Endodermal cell (in vitro differentiated cells): ENCODE measurements at regions not wholly inside any gene's neighbourhood (a gene's known extent, or its start where the extent isn't known, plus 50 kb on each side); places are given as distances from the start of the nearest gene placed in this dataset.

Source experiments
- DNase-seq: peaks from one replicate; pipeline ENCODE4 v3.0.0-alpha.2; 2017
- H3K27ac ChIP-seq: 2 replicates; pipeline ENCODE4 v1.5.1; 2013; ENCODE audit warnings: mild to moderate bottlenecking, low read depth, low read length, moderate library complexity
- H3K27me3 ChIP-seq: 2 replicates; pipeline ENCODE4 v1.6.1; 2013; ENCODE audit warnings: mild to moderate bottlenecking, low read length, moderate library complexity; ENCODE audit not compliant: insufficient read depth, control insufficient read depth, poor library complexity, severe bottlenecking
- H3K36me3 ChIP-seq: 2 replicates; pipeline ENCODE4 v1.7.0; 2013; ENCODE audit warnings: mild to moderate bottlenecking, low read length, moderate library complexity; ENCODE audit not compliant: control insufficient read depth, insufficient read depth
- H3K4me1 ChIP-seq: one replicate; pipeline ENCODE4 v1.7.0; 2013; ENCODE audit warnings: low read length; ENCODE audit not compliant: control insufficient read depth, insufficient read depth
- H3K4me3 ChIP-seq: 2 replicates; pipeline ENCODE4 v1.5.1; 2013; ENCODE audit warnings: mild to moderate bottlenecking, low read length, moderate library complexity
- H3K9ac ChIP-seq: 2 replicates; pipeline ENCODE4 v1.6.1; 2013; ENCODE audit warnings: mild to moderate bottlenecking, low read length, moderate library complexity; ENCODE audit not compliant: poor library complexity, severe bottlenecking; ENCODE audit errors: extremely low read depth
- H3K9me3 ChIP-seq: 2 replicates; pipeline ENCODE4 v1.6.1; 2013; ENCODE audit warnings: mild to moderate bottlenecking, low read length, moderate library complexity; ENCODE audit not compliant: control insufficient read depth
- H3K27ac Mint-ChIP-seq: 2 replicates; pipeline ENCODE4 v1.8.0; 2020; ENCODE audit warnings: mixed read lengths
- H3K27me3 Mint-ChIP-seq: 2 replicates; pipeline ENCODE4 v1.8.0; 2021; ENCODE audit warnings: mild to moderate bottlenecking, mixed read lengths; ENCODE audit not compliant: insufficient read depth
- H3K36me3 Mint-ChIP-seq: 2 replicates; pipeline ENCODE4 v1.8.0; 2020; ENCODE audit warnings: low read depth, mixed read lengths
- H3K4me1 Mint-ChIP-seq: 2 replicates; pipeline ENCODE4 v1.8.0; 2020; ENCODE audit warnings: mixed read lengths
- H3K4me3 Mint-ChIP-seq: 2 replicates; pipeline ENCODE4 v1.8.0; 2020; ENCODE audit warnings: mild to moderate bottlenecking, moderate library complexity, mixed read lengths
- H3K9me3 Mint-ChIP-seq: 2 replicates; pipeline ENCODE4 v1.8.0; 2020; ENCODE audit warnings: mild to moderate bottlenecking, mixed read lengths
- CTCF ChIP-seq: fragments of 200-600 bp; sonication (generic); conservative IDR thresholded peaks from 2 replicates; pipeline ENCODE4 v1.5.0; 2021; ENCODE audit warnings: antibody characterized with exemption, mild to moderate bottlenecking
- WGBS, 2 experiments: methylation state at CpG; one replicate each; pipeline versions ENCODE4 v1.1.5 to v1.1.7; 2013; ENCODE audit warnings: missing lambda C conversion rate in 2 of 2, mixed read lengths in 1 of 2; ENCODE audit not compliant: insufficient coverage in 1 of 2, insufficient read length in 1 of 2; 5-methylcytosine and 5-hydroxymethylcytosine counted together

GRCh38 chr15:57780471-57780870, 74.0 kb downstream of the POLR2M start:
- Mint-ChIP-seq H3K27ac (no peak overlapping the region), H3K4me1 (no peaks in the 10 kb centered on the region), H3K27me3 (no peaks in the 10 kb centered on the region), H3K9me3 (no peaks in the 10 kb centered on the region), H3K4me3 (no peak overlapping the region), H3K36me3 (no peaks in the 10 kb centered on the region)
- H3K27ac ChIP-seq, result no peak overlapping the region
- no peak for DNase-seq
- WGBS, 2 experiments, result 92 to 96% methylated on average over 4 of the region's 4 CpGs
- H3K9me3 ChIP-seq, result no peaks in the 10 kb centered on the region
- H3K9ac ChIP-seq, result no peak overlapping the region
- no peaks in the 10 kb centered on the region for H3K36me3 ChIP-seq
- no peak for TF ChIP-seq CTCF
- H3K27me3 ChIP-seq, result no peaks in the 10 kb centered on the region
- no peaks in the 10 kb centered on the region for H3K4me1 ChIP-seq
- H3K4me3 ChIP-seq, result no peak overlapping the region

DNA sequence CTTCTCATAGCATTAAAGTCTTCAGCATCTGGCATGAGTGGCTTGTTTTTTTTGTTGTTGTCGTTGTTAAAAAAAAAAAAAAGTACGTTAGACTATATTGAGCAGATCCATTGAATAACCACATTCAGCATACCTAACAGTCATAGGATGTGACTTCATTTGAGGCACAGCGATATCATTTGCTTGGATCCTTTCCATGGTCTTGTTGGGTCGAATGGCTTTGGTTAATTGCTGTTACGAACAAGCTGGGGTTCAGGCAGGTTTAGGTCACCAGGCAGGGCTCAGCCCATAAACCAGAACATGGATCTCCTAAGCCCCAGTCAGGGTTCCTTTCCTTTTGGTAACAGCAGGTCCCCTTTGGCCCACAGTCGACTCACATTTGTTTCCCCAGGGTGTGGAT, 76.2 kb downstream of the POLR2M start:
- H3K9me3 Mint-ChIP-seq, result no peaks in the 10 kb centered on the region
- Histone ChIP-seq H3K4me3 (no peak overlapping the region), H3K27ac (no peak overlapping the region), H3K36me3 (no peaks in the 10 kb centered on the region), H3K27me3 (no peaks in the 10 kb centered on the region), H3K9ac (no peak overlapping the region), H3K4me1 (no peaks in the 10 kb centered on the region), H3K9me3 (no peaks in the 10 kb centered on the region)
- no peak overlapping the region for H3K27ac Mint-ChIP-seq
- H3K36me3 Mint-ChIP-seq, result no peaks in the 10 kb centered on the region
- WGBS, 2 experiments, result 88 to 95% methylated on average over 3 to 5 of the region's 6 CpGs
- no peaks in the 10 kb centered on the region for H3K4me1 Mint-ChIP-seq
- no peaks in the 10 kb centered on the region for H3K27me3 Mint-ChIP-seq
- no peak for TF ChIP-seq CTCF
- no peak for DNase-seq
- H3K4me3 Mint-ChIP-seq, result no peak overlapping the region

DNA sequence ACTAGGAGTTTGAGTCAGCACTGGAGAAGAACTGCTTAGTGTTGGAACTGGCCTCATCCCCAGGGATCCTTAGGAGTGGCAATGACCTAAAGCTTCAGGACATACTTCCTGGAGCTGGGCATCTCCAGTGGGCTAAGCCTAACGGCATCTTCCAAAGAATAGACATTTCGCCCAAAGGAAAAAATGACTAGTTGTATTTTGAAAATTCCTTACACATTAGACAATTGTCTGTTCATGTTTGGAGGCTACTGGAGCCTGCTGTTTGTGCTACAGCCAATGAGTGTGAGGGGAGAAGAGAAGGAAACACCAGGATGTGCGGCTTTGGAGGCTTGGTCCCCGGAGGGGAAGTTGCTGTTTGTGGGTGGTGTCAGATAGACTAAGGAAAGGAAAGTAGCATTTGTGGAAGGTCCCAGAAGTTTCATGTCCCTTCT, 77.6 kb downstream of the POLR2M start:
- no peak for TF ChIP-seq CTCF
- H3K4me1 Mint-ChIP-seq, result no peaks in the 10 kb centered on the region
- no peak overlapping the region for H3K27ac Mint-ChIP-seq

More for the DNA sequence above, 77.6 kb downstream of the POLR2M start:
- no peaks in the 10 kb centered on the region for H3K27me3 Mint-ChIP-seq
- no peaks in the 10 kb centered on the region for H3K4me1 ChIP-seq
- no peaks in the 10 kb centered on the region for H3K36me3 Mint-ChIP-seq
- no peaks in the 10 kb centered on the region for H3K9me3 Mint-ChIP-seq
- no peak for DNase-seq
- H3K4me3 Mint-ChIP-seq, result no peak overlapping the region
- H3K4me3 ChIP-seq, result no peak overlapping the region
- WGBS, 2 experiments, result 85 to 100% methylated on average over 3 to 4 of the region's 4 CpGs
- H3K27ac ChIP-seq, result no peak overlapping the region
- no peaks in the 10 kb centered on the region for H3K27me3 ChIP-seq
- H3K36me3 ChIP-seq, result no peaks in the 10 kb centered on the region
- no peaks in the 10 kb centered on the region for H3K9me3 ChIP-seq
- H3K9ac ChIP-seq, result no peak overlapping the region
